ENCODE measurements at regions not wholly inside any gene's neighbourhood (a gene's known extent, or its start where the extent isn't known, plus 50 kb on each side); places are given as distances from the start of the nearest gene placed in this dataset.

DNA sequence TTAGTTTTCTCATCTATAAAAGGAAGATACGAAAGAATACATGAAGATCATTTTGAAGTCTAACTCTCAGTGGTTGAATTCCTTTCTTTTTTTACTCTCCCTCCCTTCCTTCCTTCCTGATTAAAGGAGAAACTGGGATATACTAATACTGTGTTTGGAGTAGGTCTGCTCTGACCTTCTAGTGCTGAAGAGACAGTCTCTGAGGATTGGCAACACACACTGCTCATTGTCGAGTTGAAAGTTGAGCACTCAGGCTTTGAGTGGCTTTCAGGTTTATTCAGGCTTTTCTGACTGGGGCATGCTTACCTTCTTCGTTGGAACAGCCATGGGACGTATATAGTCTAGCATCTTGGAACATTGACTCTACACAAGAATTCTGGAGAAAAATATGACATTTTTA, 86.9 kb upstream of the RPS23 start:
- TF ChIP-seq RAD21 (IDR thresholded peaks at IDR 0.05) (no peak), GABPA (IDR thresholded peaks at IDR 0.05 in 1 of 2, conservative IDR thresholded peaks at IDR 0.05 in 1 of 2) (no peak), ATF3 (IDR thresholded peaks at IDR 0.05) (no peak), FOXA1 (IDR thresholded peaks at IDR 0.05) (no peak), RXRA (IDR thresholded peaks at IDR 0.05) (no peak), TAF1 (conservative IDR thresholded peaks at IDR 0.05) (no peak), FOXA2 (IDR thresholded peaks at IDR 0.05) (no peak), JUND (IDR thresholded peaks at IDR 0.05) (no peak), NR2F2 (IDR thresholded peaks at IDR 0.05) (no peak), HNF4G (IDR thresholded peaks at IDR 0.05) (no peak), HNF4A (conservative IDR thresholded peaks at IDR 0.05) (no peak), ZBTB33 (IDR thresholded peaks at IDR 0.05) (no peak), EGR1 (IDR thresholded peaks at IDR 0.05; ENCODE audit: low read depth in 2 of 2) (no peak), REST (IDR thresholded peaks at IDR 0.05) (no peak), YY1 (IDR thresholded peaks at IDR 0.05) (no peak), SP1 (IDR thresholded peaks at IDR 0.05) (no peak)
- TF ChIP-seq, protein P1, sequence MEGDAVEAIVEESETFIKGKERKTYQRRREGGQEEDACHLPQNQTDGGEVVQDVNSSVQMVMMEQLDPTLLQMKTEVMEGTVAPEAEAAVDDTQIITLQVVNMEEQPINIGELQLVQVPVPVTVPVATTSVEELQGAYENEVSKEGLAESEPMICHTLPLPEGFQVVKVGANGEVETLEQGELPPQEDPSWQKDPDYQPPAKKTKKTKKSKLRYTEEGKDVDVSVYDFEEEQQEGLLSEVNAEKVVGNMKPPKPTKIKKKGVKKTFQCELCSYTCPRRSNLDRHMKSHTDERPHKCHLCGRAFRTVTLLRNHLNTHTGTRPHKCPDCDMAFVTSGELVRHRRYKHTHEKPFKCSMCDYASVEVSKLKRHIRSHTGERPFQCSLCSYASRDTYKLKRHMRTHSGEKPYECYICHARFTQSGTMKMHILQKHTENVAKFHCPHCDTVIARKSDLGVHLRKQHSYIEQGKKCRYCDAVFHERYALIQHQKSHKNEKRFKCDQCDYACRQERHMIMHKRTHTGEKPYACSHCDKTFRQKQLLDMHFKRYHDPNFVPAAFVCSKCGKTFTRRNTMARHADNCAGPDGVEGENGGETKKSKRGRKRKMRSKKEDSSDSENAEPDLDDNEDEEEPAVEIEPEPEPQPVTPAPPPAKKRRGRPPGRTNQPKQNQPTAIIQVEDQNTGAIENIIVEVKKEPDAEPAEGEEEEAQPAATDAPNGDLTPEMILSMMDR (IDR thresholded peaks at IDR 0.05; ENCODE audit: low read depth, low read length, missing input control) = no peak
- TF ChIP-seq, protein P2, sequence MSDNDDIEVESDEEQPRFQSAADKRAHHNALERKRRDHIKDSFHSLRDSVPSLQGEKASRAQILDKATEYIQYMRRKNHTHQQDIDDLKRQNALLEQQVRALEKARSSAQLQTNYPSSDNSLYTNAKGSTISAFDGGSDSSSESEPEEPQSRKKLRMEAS (IDR thresholded peaks at IDR 0.05) = no peak
- no peak overlapping the region for H3K9ac ChIP-seq (ENCODE audit: low read depth in 1 of 2, low read length in 2 of 2)
- no peak overlapping the region for H3K27ac ChIP-seq (ENCODE audit: low read depth in 1 of 2, low read length in 2 of 2)
- WGBS = 92% methylated on average over 4 of the region's 4 CpGs
- H3K9me3 ChIP-seq (ENCODE audit: control insufficient read depth in 4 of 4, low read length in 3 of 4) = no peaks in the 10 kb centered on the region
- no peak overlapping the region for H3K4me3 ChIP-seq (ENCODE audit: low read depth in 1 of 3, low read length in 3 of 3)
- no peaks in the 10 kb centered on the region for H3K27me3 ChIP-seq (ENCODE audit: control insufficient read depth in 4 of 4, insufficient read depth in 4 of 4, low read length in 3 of 4)
- DNase-seq (ENCODE audit: low spot score) = no peak
- H3K4me1 ChIP-seq (ENCODE audit: control insufficient read depth in 4 of 4, insufficient read depth in 4 of 4, low read length in 3 of 4) = peaks cover 0 to 5% (median 0%) of the 10 kb centered on the region in 4 donors
- no peaks in the 10 kb centered on the region for H3K36me3 ChIP-seq (ENCODE audit: control insufficient read depth in 4 of 4, insufficient read depth in 3 of 4, low read depth in 1 of 4, low read length in 3 of 4)
